Ishikawa (cell line): ENCODE measurements at regions not wholly inside any gene's neighbourhood (a gene's known extent, or its start where the extent isn't known, plus 50 kb on each side); places are given as distances from the start of the nearest gene placed in this dataset.

Source experiments
- CEBPB ChIP-seq: IDR thresholded peaks from 2 replicates; pipeline ENCODE4 v1.6.1; 2012
- CREB1 ChIP-seq: IDR thresholded peaks from 2 replicates; pipeline ENCODE4 v1.6.1; 2012; ENCODE audit warnings: low read depth
- EGR1 ChIP-seq: IDR thresholded peaks from 2 replicates; pipeline ENCODE4 v1.6.1; 2012
- EP300 ChIP-seq: IDR thresholded peaks from 2 replicates; pipeline ENCODE4 v1.6.1; 2012; ENCODE audit warnings: borderline replicate concordance
- RAD21 ChIP-seq: IDR thresholded peaks from 2 replicates; pipeline ENCODE4 v1.6.1; 2012; ENCODE audit warnings: low read depth
- TAF1 ChIP-seq: IDR thresholded peaks from 2 replicates; pipeline ENCODE4 v1.6.1; 2012; ENCODE audit warnings: low read depth, mild to moderate bottlenecking
- TCF12 ChIP-seq: IDR thresholded peaks from 2 replicates; pipeline ENCODE4 v1.6.1; 2012; ENCODE audit warnings: low read depth
- USF1 ChIP-seq: IDR thresholded peaks from 2 replicates; pipeline ENCODE4 v1.6.1; 2012
- YY1 ChIP-seq: IDR thresholded peaks from 2 replicates; pipeline ENCODE4 v1.6.1; 2012; ENCODE audit warnings: low read depth
- ZBTB7A ChIP-seq: IDR thresholded peaks from 2 replicates; pipeline ENCODE4 v1.6.1; 2012; ENCODE audit warnings: low read depth
- TF ChIP-seq, protein P1 (sequence below): IDR thresholded peaks from 2 replicates; pipeline ENCODE4 v1.6.1; 2012; ENCODE audit warnings: low read depth, mild to moderate bottlenecking
- TF ChIP-seq, protein P2 (sequence below): IDR thresholded peaks from 2 replicates; pipeline ENCODE4 v1.6.1; 2012

DNA sequence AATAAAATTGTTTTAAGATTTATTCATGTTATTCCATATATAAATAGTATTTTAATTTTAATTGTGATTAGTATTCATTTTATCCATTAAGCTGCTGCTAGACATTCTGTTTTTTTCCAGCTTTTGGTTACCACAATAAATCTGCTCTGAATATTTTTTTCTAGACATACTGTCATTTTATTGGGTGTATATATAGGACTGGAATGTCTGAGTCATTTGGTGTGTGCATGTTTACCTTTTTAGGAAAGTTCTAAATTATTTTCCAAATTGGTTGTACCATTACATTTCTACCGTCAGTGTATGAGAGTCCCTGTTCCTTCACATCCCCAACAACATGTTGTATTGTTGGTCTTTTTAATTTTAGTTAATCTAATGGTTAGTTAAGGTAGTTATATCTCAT is 1138.1 kb downstream of the REEP3 start:
- TF ChIP-seq USF1 = no peak
- TF ChIP-seq, protein P1, sequence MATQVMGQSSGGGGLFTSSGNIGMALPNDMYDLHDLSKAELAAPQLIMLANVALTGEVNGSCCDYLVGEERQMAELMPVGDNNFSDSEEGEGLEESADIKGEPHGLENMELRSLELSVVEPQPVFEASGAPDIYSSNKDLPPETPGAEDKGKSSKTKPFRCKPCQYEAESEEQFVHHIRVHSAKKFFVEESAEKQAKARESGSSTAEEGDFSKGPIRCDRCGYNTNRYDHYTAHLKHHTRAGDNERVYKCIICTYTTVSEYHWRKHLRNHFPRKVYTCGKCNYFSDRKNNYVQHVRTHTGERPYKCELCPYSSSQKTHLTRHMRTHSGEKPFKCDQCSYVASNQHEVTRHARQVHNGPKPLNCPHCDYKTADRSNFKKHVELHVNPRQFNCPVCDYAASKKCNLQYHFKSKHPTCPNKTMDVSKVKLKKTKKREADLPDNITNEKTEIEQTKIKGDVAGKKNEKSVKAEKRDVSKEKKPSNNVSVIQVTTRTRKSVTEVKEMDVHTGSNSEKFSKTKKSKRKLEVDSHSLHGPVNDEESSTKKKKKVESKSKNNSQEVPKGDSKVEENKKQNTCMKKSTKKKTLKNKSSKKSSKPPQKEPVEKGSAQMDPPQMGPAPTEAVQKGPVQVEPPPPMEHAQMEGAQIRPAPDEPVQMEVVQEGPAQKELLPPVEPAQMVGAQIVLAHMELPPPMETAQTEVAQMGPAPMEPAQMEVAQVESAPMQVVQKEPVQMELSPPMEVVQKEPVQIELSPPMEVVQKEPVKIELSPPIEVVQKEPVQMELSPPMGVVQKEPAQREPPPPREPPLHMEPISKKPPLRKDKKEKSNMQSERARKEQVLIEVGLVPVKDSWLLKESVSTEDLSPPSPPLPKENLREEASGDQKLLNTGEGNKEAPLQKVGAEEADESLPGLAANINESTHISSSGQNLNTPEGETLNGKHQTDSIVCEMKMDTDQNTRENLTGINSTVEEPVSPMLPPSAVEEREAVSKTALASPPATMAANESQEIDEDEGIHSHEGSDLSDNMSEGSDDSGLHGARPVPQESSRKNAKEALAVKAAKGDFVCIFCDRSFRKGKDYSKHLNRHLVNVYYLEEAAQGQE = no peak
- TF ChIP-seq ZBTB7A = no peak
- no peak for TF ChIP-seq YY1
- TF ChIP-seq TAF1 = no peak
- no peak for TF ChIP-seq EP300
- no peak for TF ChIP-seq CEBPB
- TF ChIP-seq TCF12 = no peak
- TF ChIP-seq, protein P2, sequence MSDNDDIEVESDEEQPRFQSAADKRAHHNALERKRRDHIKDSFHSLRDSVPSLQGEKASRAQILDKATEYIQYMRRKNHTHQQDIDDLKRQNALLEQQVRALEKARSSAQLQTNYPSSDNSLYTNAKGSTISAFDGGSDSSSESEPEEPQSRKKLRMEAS = no peak
- TF ChIP-seq EGR1 = no peak
- TF ChIP-seq CREB1 = no peak
- no peak for TF ChIP-seq RAD21
